Heart left ventricle (tissue), 16 donors: ENCODE measurements at regions not wholly inside any gene's neighbourhood (a gene's known extent, or its start where the extent isn't known, plus 50 kb on each side); places are given as distances from the start of the nearest gene placed in this dataset.
"Not testable (repeated sequence)": the region's sequence is repeated elsewhere in the genome, so short reads cannot be mapped to it uniquely, and the experiment has no call there.

Experiments
- ATAC-seq, 4 donors: fragments of 200-7000 bp; cut with Tn5 transposase; one replicate each; pipeline ENCODE4 v1.9.1; 2020 to 2022; ENCODE audit warnings: moderate library complexity in 4 of 4, mild to moderate bottlenecking in 3 of 4, moderate number of reproducible peaks in 1 of 4
- DNase-seq, 5 donors: peaks; one replicate each; pipeline ENCODE4 v3.0.0-alpha.2; 2020
- H3K27ac ChIP-seq, 12 donors: fragments of 200-600 bp; sonication (generic) in 4 of 12; one replicate each; pipeline versions ENCODE4 v1.5.0 to v1.8.0; 2016 to 2022; ENCODE audit warnings: mild to moderate bottlenecking in 2 of 12
- H3K27me3 ChIP-seq, 9 donors: fragments of 200-600 bp; sonication (generic) in 2 of 9; one replicate each; pipeline versions ENCODE4 v1.5.1 to v1.8.0; 2016 to 2022; ENCODE audit warnings: mild to moderate bottlenecking in 3 of 9
- H3K36me3 ChIP-seq, 9 donors: fragments of 200-600 bp; sonication (generic) in 2 of 9; one replicate each; pipeline versions ENCODE4 v1.5.0 to v1.8.0; 2018 to 2022; ENCODE audit warnings: mild to moderate bottlenecking in 2 of 9
- H3K4me1 ChIP-seq, 12 donors: fragments of 200-600 bp; sonication (generic) in 4 of 12; one replicate each; pipeline versions ENCODE4 v1.5.0 to v1.8.0; 2016 to 2022; ENCODE audit warnings: mild to moderate bottlenecking in 3 of 12
- H3K4me3 ChIP-seq, 12 donors: fragments of 200-600 bp; sonication (generic) in 4 of 12; one replicate each; pipeline versions ENCODE4 v1.5.0 to v1.8.0; 2017 to 2022; ENCODE audit warnings: mild to moderate bottlenecking in 9 of 12, moderate library complexity in 4 of 12
- H3K9me3 ChIP-seq, 12 donors: fragments of 200-600 bp; sonication (generic) in 4 of 12; one replicate each; pipeline versions ENCODE4 v1.5.0 to v1.8.0; 2016 to 2022; ENCODE audit warnings: mild to moderate bottlenecking in 1 of 12
- POLR2A ChIP-seq, 2 donors: fragments of 450-650 bp; IDR thresholded peaks; one replicate each; pipeline ENCODE4 v1.6.1; 2017; ENCODE audit warnings: antibody characterized with exemption in 2 of 2, mild to moderate bottlenecking in 2 of 2, moderate library complexity in 2 of 2
- WGBS, 4 donors: extraction: QIAGEN DNeasy Blood & Tissue Kit in 2 of 4; methylation state at CpG; one replicate each; pipeline versions ENCODE4 v1.1.5 to v1.1.7; 2013 to 2018; 5-methylcytosine and 5-hydroxymethylcytosine counted together
- intact Hi-C, 10 donors: fragments of 100-400 bp; cut with DNase I; formaldehyde crosslinking; loops; one replicate each; pipeline versions ENCODE4 v1.11.1 to v1.14.2; 2022
- TF ChIP-seq, protein P1 (sequence below), 12 donors: fragments of 200-600 bp; sonication (generic) in 4 of 12; IDR thresholded peaks; one replicate each; pipeline versions ENCODE4 v1.5.0 to v1.8.0; 2018 to 2022; ENCODE audit warnings: antibody characterized with exemption in 12 of 12, mild to moderate bottlenecking in 5 of 12
- donor health status: ischemic (EF 13 %, LVEDD 7.1; RV severe dilation, severe dysfunction).
- donor health status: healthy with polysubstance abuse.
- donor health status: DM: no; HTN: yes; CAD: no.
- donor health status: DM: no; HTN: no; CAD: no.
- donor health status: ischemic (EF 25% LVEDD 6.9; RV normal size, moderate dysfunction).
- donor health status: ischemic (EF 25% LVEDD 5.7; RV mildly dilated, moderate dysfunction).
- donor health status: healthy.
- donor health status: DM: yes; HTN: yes; CAD: no.
- donor health status: ischemic (EF 35%, LVEDD 5.7; RV mildly dilated, moderate dysfunction).
- donor health status: nonischemic (EF 11% LVEDD 7.7; RV severe dilation, severe dysfunction).
- donor health status: DM: yes; HTN: yes; CAD: no.
- donor health status: PGD.
- donor health status: ischemic (EF 29% LVEDD 5.4; RV normal size, mild dysfunction).
- donor health status: nonischemic (EF 23%, LVEDD 6.1; RV moderate dilation, normal function).

DNA sequence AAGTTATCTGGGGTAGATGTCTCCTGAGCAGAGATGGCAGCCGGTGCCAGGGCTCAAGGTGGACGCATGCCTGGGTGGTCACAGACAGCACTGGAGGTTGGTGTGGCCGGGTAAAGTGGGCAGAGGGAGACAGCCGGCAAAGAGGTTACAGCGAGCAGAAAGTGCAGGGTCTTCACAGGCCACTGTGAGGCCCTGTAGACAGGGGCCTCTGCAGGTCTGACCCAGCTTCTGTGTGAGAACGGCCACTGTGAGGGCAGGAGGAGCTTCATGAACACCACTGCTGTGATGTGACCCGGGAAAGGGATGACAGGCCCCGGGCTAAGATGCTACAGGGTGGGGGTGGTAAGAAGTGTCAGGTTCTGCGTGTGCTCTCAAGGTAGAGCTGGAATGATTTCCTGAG lies 111.2 kb upstream of the VOPP1 start:
- intact Hi-C loops, ATAC-seq, H3K27ac ChIP-seq, DNase-seq, H3K36me3 ChIP-seq, H3K4me1 ChIP-seq, H3K4me3 ChIP-seq, H3K9me3 ChIP-seq, H3K27me3 ChIP-seq: not testable (repeated sequence)
- WGBS, 4 donors, result 73 to 81% (median 77%) methylated on average over 9 of the region's 9 CpGs

DNA sequence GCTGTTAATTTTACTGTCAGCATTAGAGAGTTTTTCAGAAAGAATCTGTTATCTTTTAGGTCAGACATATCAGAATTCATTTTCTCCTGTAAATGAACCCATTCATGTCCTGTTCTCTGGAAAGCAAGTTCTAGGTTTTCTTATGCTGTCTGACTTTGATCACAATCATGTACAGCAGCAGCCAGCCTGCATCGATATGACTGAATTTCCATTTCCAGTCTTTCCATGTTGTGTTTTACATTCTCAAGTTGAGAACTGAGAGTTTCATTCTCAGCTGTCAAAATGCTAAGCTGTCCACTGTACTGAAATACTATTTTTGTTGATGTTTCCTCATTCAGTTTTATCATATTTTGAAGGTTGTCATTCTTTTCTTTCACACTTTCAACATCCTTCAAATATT lies 103.3 kb upstream of the VOPP1 start:
- H3K27ac ChIP-seq, H3K27me3 ChIP-seq, intact Hi-C loops, H3K36me3 ChIP-seq, H3K4me1 ChIP-seq, DNase-seq, H3K4me3 ChIP-seq, H3K9me3 ChIP-seq, ATAC-seq: not testable (repeated sequence)
- WGBS, 4 donors, result 80 to 94% (median 85%) methylated on average over 1 of the region's 1 CpG

DNA sequence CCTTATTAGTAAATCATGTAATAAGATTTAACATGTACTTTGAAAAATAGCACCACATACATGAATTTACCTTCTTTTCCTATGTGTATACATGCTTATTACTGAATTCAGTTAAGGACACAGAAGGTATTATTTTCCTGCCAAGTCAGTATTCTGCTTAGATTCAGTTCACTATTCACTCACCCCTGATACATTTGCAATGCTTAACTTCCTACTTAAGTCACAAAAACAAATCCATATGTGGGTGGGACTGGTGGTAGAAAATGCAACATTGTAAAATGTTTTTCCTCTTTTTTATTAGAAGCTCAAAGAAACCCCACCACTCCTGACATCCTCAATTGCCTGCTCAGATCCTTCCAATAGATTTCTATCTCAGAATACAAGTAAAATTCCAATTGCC lies 101.2 kb upstream of the VOPP1 start:
- intact Hi-C loops, H3K4me3 ChIP-seq, H3K27me3 ChIP-seq, H3K9me3 ChIP-seq, H3K36me3 ChIP-seq, ATAC-seq, DNase-seq, H3K27ac ChIP-seq, H3K4me1 ChIP-seq: not testable (repeated sequence)

DNA sequence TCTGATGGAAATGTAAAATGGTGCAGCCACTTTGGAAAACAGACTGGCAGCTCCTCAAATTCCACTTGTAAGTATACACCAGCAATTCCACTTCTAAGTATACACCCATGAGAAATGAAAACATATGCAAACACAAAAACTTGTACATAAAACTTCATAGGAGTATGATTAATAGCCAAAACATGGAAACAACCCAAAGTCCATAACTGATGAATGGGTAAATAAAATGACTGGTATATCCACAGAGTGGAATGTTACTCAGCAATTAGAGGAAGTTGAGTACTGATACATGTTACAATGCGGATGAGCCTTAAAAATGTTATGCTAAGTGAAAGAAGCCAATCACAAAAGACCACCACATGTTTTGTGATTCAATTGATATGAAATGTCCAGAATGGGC lies 99.8 kb upstream of the VOPP1 start:
- 89 to 90% methylated on average over 1 of the region's 1 CpG; no CpG with 5 or more reads in 2 of the 4 donors for WGBS, 4 donors
- H3K9me3 ChIP-seq, H3K27me3 ChIP-seq, H3K36me3 ChIP-seq, ATAC-seq, H3K4me3 ChIP-seq, H3K4me1 ChIP-seq, intact Hi-C loops, H3K27ac ChIP-seq, DNase-seq: not testable (repeated sequence)

DNA sequence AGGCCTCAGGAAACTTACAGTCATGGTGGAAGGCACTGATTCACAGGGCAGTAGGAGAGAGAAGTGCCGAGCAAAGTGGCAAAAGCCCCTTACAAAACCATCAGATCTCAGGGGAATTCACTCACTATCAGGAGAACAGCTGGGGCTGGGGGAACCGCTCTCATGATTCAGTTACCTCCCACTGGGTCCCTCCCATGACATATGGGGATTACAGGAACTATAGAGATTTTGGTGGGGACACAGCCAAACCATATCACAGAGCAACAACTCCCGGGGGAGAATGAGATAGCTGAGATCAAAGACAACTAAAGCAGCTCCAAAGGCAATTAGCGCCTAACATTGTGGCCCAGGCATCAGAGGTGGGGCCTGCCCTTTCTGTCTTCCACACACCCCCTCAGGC lies 85.4 kb upstream of the VOPP1 start:
- Histone ChIP-seq H3K27me3 (no peaks in the 10 kb centered on the region), H3K27ac (no peak overlapping the region), H3K36me3 (no peaks in the 10 kb centered on the region), H3K9me3 (no peaks in the 10 kb centered on the region), H3K4me3 (no peak overlapping the region), H3K4me1 (no peaks in the 10 kb centered on the region)
- no peak for TF ChIP-seq POLR2A (IDR thresholded peaks at IDR 0.05)
- TF ChIP-seq, protein P1, sequence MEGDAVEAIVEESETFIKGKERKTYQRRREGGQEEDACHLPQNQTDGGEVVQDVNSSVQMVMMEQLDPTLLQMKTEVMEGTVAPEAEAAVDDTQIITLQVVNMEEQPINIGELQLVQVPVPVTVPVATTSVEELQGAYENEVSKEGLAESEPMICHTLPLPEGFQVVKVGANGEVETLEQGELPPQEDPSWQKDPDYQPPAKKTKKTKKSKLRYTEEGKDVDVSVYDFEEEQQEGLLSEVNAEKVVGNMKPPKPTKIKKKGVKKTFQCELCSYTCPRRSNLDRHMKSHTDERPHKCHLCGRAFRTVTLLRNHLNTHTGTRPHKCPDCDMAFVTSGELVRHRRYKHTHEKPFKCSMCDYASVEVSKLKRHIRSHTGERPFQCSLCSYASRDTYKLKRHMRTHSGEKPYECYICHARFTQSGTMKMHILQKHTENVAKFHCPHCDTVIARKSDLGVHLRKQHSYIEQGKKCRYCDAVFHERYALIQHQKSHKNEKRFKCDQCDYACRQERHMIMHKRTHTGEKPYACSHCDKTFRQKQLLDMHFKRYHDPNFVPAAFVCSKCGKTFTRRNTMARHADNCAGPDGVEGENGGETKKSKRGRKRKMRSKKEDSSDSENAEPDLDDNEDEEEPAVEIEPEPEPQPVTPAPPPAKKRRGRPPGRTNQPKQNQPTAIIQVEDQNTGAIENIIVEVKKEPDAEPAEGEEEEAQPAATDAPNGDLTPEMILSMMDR (IDR thresholded peaks at IDR 0.05), result no peak
- 35 to 46% (median 37%) methylated on average over 4 of the region's 4 CpGs for WGBS, 4 donors
- intact Hi-C loops, result no loop called here
- ATAC-seq, result no peak
- no peak for DNase-seq

DNA sequence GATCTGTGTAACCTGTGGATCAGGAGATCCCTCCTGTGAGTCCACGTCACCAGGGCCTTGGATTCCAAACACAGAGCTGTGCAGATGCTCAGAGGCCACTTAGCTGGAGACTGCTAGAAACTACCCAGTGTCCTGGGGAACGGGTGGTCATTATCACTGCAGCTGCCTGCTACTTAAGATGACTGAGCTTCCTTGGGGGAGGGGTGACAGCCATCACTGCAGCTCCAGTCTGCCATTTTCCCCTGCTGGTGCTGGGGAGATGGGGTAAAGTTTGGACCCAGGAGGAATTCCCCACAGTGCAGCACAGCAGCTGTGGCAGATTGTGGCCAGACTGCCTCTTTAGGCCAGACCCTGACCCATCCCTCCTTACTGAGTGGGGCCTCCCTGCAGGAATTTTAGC lies 78.8 kb upstream of the VOPP1 start:
- DNase-seq (no peak), ATAC-seq (no peak)
- Histone ChIP-seq H3K27ac (no peak overlapping the region), H3K27me3 (no peaks in the 10 kb centered on the region), H3K4me3 (no peak overlapping the region), H3K36me3 (no peaks in the 10 kb centered on the region), H3K9me3 (no peaks in the 10 kb centered on the region), H3K4me1 (no peaks in the 10 kb centered on the region)
- WGBS, 4 donors, result 52 to 71% (median 61%) methylated on average over 1 to 2 of the region's 2 CpGs
- intact Hi-C loops, result no loop called here
- no peak for TF ChIP-seq POLR2A (IDR thresholded peaks at IDR 0.05)
- TF ChIP-seq, protein P1 (IDR thresholded peaks at IDR 0.05), result no peak
